GDM1 (cell line): ENCODE measurements at regions not wholly inside any gene's neighbourhood (a gene's known extent, or its start where the extent isn't known, plus 50 kb on each side); places are given as distances from the start of the nearest gene placed in this dataset.

Source experiments
- DNase-seq: peaks from one replicate; lab custom pipeline; 2025; lab: John Stamatoyannopoulos, UW

- no peak for DNase-seq
These were observed 453.5 kb downstream of the MTRR start for GRCh38 chr5:8322484-8322883.

- DNase-seq = no peak
These were observed 458.1 kb downstream of the MTRR start for GRCh38 chr5:8327016-8327415.

GRCh38 chr5:8329773-8330172, 460.8 kb downstream of the MTRR start:
- DNase-seq = no peak

GRCh38 chr5:8332666-8333445, 463.9 kb downstream of the MTRR start:
- no peak for DNase-seq

- DNase-seq = no peak
These were observed 464.5 kb downstream of the MTRR start for GRCh38 chr5:8333485-8333884.

- no peak for DNase-seq
These were observed 465.0 kb downstream of the MTRR start for GRCh38 chr5:8333977-8334376.

- no peak for DNase-seq
These were observed 471.3 kb downstream of the MTRR start for GRCh38 chr5:8340261-8340660.

- no peak for DNase-seq
These were observed 471.9 kb downstream of the MTRR start for GRCh38 chr5:8340739-8341344.

GRCh38 chr5:8341406-8341805, 472.5 kb downstream of the MTRR start:
- DNase-seq = no peak

GRCh38 chr5:8347984-8348383, 479.0 kb downstream of the MTRR start:
- DNase-seq = no peak

- no peak for DNase-seq
These were observed 480.9 kb downstream of the MTRR start for GRCh38 chr5:8349855-8350254.

GRCh38 chr5:8350644-8351339, 481.8 kb downstream of the MTRR start:
- no peak for DNase-seq

GRCh38 chr5:8355981-8356380, 487.0 kb downstream of the MTRR start:
- no peak for DNase-seq

GRCh38 chr5:8360012-8360411, 491.1 kb downstream of the MTRR start:
- DNase-seq = no peak

- no peak for DNase-seq
These were observed 493.5 kb downstream of the MTRR start for GRCh38 chr5:8362495-8362894.

GRCh38 chr5:8363138-8363537, 494.2 kb downstream of the MTRR start:
- no peak for DNase-seq

GRCh38 chr5:8366266-8366665, 497.3 kb downstream of the MTRR start:
- no peak for DNase-seq

GRCh38 chr5:8376478-8376877, 507.5 kb downstream of the MTRR start:
- DNase-seq = no peak

- DNase-seq = no peak
These were observed 513.0 kb downstream of the MTRR start for GRCh38 chr5:8381972-8382371.

- no peak for DNase-seq
These were observed 513.5 kb downstream of the MTRR start for GRCh38 chr5:8382456-8382855.

- no peak for DNase-seq
These were observed 514.7 kb downstream of the MTRR start for GRCh38 chr5:8383616-8384015.

- DNase-seq = no peak
These were observed 517.9 kb downstream of the MTRR start for GRCh38 chr5:8386719-8387288.

- no peak for DNase-seq
These were observed 523.0 kb downstream of the MTRR start for GRCh38 chr5:8391911-8392310.
